Stimulated activated CD4-positive, alpha-beta T cell treated with anti-CD3 and anti-CD28 coated beads, Interleukin-2, amount 100 ng/mL, for 24 hours (primary cell): ENCODE measurements at regions not wholly inside any gene's neighbourhood (a gene's known extent, or its start where the extent isn't known, plus 50 kb on each side); places are given as distances from the start of the nearest gene placed in this dataset.

Experiments
- DNase-seq, 2 donors: peaks; one replicate each; pipeline ENCODE4 v3.0.0-alpha.2; 2020

- no peak for DNase-seq
Observed at GRCh38 chr15:31782016-31782783, 248.1 kb upstream of the CHRNA7 start.

DNA sequence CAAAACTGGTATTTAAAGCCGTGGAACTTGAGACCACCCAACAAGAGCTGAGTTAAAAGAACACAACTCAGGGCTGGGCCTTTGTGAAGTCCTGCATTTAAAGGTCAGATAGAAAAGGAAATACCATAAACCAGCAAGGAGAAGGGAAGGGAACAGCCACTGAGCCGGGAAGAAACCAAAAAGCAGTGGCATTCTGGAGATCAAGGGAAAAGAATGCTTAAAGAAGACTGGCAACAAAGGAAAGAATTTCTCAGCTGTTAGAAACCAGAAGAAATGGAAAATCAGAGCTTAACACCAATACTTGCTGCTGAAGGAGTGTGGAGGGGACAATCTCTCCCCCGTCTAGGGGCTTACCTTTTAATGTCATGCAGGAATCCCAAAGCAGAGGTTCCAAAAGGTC lies 247.4 kb upstream of the CHRNA7 start:
- no peak for DNase-seq

DNA sequence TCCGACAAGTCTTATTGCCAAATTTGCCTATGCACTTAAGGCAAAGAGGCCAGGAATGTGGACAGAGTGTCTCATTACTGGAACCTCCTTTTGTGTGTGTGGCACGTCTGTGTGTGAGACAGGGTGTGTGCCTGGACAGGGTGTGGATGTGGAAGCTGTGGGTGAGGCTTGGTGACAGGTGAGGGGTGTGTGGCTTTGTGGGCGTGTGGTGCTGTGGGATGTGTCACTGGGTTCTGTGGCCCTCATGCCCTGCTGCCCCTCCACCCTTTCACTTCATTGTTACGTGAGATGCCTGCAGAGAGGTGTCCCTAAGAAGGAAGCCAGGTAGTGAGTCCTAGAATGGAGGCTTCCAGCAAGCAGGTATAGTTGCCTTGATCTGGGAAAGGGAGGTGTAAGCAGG lies 244.0 kb upstream of the CHRNA7 start:
- DNase-seq = no peak

DNA sequence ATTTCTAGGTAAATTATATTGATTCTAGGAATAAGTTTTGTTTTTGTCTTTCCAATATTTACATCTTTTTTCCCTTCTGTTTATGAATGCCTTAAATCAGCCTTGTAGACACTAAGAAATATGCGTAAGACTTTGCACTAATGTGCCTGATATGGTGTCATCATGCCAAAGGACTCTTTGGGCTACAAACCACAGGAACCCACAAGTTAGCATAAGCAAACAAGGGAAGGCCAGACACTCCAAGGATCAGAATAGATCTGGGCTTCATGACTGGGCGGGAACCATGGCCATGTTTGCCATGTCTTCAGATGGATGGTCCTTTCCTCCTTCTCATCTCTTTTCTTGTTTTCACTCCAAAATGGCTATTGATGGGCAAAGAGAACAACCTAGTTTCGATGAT lies 242.2 kb upstream of the CHRNA7 start:
- no peak for DNase-seq

DNA sequence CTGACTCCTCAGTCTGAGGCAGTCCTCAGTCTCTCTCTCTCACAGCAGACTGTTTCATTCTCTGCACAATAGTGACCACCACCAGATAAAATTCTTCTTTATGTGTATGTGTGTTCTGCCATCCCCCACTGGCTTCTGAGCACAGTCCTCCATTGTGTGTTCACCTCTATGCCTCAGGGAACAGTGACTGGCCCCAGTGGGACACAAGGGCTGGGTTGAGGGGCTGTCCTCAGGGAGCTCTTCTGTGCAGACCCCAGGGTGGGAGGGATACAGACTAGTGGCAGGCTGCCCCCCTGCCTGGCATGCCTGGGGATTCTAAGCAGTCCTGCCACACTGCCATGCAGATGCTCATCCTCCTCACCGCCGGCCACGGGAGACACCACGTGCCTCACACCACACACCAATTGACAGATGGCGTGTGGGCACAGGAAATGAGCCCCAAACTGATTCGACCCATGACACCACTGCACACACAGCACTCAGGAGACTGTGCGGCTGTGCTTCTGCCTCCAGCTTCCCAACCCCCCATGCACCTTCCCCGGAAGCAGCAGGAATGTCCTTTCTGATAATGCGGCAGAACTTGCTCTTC lies 237.6 kb upstream of the CHRNA7 start:
- DNase-seq = no peak

GRCh38 chr15:31799319-31799714 lies 231.0 kb upstream of the CHRNA7 start:
- DNase-seq = no peak

DNA sequence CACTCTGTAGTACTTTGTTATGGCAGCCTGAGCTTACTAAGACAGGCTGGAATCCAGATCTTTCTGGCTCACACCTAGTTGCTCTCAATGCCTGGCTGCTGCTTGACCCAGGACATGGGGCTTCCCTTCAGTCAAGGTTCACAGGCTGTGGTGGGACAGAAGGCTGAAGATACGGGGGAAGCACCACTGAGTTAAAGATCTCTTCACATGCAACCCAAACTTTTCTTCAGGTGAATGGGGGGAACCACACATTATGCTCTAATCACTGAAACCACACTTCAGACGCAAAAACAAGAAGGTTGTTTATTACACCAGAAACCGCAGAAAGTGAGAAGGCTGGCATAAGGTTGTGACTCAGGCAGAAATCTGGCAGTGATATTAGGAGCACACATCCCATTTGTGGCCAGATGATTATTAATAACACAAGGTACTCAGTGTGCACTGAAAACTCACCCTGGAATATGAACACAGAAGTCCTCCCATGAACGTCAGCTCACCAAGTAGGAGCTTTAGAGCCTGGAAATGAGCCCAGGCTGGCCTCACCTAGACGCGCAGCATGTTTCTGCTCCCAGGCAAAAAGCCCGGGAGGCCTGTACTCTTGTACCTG lies 230.5 kb upstream of the CHRNA7 start:
- DNase-seq = no peak

DNA sequence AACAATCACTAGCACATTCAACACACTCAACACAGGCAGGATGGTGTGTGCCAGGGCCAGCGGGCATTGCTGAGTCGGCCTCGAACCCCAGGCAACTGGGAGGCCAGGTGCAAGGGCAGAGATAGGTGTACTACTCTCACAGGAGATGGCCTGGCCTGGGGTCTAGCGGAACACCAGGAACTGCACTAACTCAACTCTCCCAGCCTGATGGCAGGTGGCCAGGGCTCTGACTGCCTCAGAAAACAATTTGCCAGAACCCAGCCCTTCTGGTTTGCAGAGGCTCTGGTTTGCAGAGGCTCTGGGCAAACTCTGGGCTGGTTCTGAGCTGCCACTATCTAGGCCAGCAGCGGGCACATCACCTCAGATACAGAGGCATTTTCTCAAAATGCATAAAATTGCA lies 229.2 kb upstream of the CHRNA7 start:
- DNase-seq = no peak

DNA sequence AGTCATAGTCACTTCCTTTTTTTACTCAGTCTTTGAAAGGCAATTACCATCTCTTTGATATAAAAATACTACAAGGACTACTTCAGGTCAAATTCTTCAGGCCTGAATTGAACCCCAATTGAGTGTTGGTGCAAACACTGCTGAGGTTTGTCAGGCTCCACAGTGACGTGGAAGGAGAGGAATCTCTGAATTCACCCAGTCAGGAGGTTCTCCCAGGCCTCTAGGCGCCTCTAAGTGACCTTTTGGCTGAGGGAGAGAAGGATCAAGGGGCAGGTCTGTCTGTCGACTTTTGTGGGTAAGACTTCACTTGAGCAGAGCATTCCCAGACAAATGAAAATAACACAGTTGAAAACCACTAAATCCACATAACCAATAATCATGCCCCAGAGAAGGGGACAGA lies 227.6 kb upstream of the CHRNA7 start:
- DNase-seq = no peak

DNA sequence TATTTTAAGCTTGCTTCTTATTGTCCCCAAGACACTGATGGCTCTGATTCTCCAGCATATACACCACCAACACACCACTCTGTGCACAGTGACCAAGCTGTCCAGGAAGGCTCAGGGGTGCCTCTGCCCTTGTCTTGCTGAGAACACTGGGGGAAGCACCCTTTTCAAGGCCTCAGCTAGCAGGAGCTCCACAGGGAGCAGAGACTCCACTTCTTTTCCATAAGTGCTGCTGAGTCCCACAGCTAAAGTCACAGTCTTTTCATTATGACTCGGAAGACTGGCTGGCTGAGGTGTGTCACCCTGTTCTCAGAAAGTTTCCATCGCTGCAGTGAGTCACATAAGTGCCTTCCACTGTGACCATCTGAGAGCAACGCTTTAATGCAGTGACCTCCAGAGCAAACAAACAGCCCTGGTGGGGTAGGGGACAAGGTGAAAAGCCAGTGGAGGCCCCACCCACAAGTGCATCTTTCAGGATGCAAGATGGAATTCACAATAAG lies 226.9 kb upstream of the CHRNA7 start:
- no peak for DNase-seq

GRCh38 chr15:31805090-31805662 lies 225.1 kb upstream of the CHRNA7 start:
- DNase-seq = no peak

DNA sequence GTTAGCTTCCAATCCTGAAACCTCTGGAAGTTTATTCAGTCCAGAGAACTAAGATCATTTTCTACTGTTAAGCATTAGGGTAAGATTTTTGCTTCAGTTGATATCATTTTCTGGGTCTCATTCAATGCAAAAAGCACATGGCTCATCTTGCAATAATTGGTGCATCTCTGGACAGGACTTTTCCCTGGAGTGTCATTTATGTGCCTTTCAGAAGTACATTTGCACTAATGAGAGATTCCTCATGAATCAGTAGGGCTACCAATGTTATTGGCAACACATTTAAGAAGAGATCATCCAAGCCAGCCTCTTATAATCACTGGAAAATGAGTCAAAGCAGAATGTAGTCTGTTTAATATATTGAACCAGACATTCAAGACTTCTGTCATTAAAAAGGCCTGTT lies 224.2 kb upstream of the CHRNA7 start:
- DNase-seq = no peak

- no peak for DNase-seq
Observed at GRCh38 chr15:31811641-31812040, 218.7 kb upstream of the CHRNA7 start.

- DNase-seq = no peak
Observed at GRCh38 chr15:31814082-31814481, 216.2 kb upstream of the CHRNA7 start.

GRCh38 chr15:31815411-31816155 lies 214.7 kb upstream of the CHRNA7 start:
- no peak for DNase-seq

- DNase-seq = no peak
Observed at GRCh38 chr15:31822463-31822862, 207.9 kb upstream of the CHRNA7 start.

GRCh38 chr15:31824024-31824423 lies 206.3 kb upstream of the CHRNA7 start:
- no peak for DNase-seq

GRCh38 chr15:31828594-31828993 lies 201.7 kb upstream of the CHRNA7 start:
- no peak for DNase-seq

- no peak for DNase-seq
Observed at GRCh38 chr15:31830591-31830990, 199.7 kb upstream of the CHRNA7 start.

DNA sequence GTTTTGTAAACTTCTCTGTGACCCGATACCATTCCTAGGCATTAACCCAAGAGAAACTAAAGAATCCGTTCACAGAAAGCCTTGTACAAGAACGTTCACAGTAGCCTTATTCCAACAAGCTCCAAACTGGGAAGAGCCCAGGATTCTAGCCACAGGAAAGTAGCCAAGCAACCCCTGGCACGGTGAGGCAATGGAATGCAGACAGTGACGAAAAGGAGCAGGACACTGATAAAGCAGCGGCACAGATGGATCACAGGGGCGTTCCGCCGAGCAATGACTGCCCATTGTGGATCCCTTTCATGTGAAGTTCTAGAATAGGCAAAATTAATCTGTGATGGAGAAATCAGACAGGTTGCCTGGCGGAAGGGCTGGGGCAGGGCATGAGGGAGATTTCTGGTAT lies 198.7 kb upstream of the CHRNA7 start:
- DNase-seq = no peak

DNA sequence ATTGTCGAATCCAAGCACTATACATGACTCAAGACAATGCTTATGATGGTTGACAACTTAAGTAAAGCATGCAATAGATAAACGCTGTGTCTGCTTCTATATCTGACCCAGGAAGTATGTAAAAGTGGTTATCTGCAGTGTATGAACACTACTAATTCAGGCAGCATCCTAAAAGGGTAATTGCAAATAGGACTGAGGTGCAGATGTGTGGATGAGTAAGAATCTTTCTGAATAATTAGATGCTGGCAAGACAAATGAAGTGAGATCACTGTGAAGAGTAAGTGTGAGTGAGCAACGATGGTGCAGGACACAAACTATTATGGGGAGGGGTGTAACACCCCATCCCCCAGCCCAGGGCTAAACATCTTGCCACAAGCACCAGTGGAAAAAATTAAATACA lies 195.7 kb upstream of the CHRNA7 start:
- DNase-seq = no peak

GRCh38 chr15:31839388-31839787 lies 190.9 kb upstream of the CHRNA7 start:
- DNase-seq = no peak

DNA sequence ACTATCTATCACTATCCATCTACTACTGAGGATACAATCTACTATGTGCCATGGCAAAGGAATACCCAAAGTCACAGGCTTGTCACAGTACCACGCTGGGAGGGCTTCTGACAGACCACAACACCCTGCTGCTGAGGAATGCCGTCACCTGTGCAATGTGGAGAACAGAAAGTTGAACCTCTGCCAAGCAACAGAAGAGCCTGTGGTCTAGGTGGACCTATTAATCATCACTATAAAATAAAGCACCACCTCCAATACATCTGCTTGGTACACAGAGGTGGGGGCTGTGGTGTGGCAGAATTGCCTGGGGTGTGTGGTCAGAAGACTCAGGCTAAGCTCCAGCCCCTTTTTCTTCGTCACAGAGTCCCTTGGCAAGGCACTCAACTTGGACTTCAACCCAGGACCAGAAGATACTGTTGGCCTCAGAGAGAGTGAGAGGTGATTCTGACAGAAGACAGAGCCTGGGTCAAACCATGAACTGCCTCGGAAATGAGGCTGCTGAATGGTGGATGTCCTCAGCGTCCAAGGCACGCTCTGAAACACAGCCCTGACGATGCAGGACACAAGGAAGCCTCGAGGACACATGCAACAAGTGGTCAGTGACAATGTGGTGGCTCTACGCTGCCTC lies 189.4 kb upstream of the CHRNA7 start:
- no peak for DNase-seq
